ENCODE measurements at regions not wholly inside any gene's neighbourhood (a gene's known extent, or its start where the extent isn't known, plus 50 kb on each side); places are given as distances from the start of the nearest gene placed in this dataset.

DNA sequence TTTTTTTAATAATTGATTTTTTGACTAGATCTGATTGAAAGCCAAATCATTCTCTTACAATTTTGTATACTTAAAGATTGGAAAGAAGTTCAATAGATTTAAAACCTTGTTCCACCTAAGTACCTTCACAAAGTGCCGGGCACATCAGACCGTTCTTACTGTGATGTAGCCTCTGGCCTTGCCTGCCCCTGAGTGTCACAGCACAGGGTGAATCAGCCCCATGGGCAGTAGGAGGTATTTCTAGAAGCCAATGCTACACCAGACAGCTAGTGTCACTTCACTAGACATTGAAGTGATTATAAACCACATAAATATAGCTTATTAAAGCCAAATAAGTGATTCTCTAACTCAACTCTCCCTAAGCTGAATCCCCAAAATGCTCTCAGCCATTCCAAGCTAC, 131.3 kb downstream of the LACC1 start:
- no peak overlapping the region for H3K27ac ChIP-seq
- no peak overlapping the region for H3K4me3 ChIP-seq
- peaks cover 0 to 8% (median 0%) of the 10 kb centered on the region in 3 donors for H3K9me3 ChIP-seq
- no peak for DNase-seq
- no peaks in the 10 kb centered on the region for H3K27me3 ChIP-seq
- no peaks in the 10 kb centered on the region for H3K36me3 ChIP-seq
- intact Hi-C loops (cut with DNase I; ENCODE audit: low total_unique reads): no loop called here
- TF ChIP-seq, protein P1, sequence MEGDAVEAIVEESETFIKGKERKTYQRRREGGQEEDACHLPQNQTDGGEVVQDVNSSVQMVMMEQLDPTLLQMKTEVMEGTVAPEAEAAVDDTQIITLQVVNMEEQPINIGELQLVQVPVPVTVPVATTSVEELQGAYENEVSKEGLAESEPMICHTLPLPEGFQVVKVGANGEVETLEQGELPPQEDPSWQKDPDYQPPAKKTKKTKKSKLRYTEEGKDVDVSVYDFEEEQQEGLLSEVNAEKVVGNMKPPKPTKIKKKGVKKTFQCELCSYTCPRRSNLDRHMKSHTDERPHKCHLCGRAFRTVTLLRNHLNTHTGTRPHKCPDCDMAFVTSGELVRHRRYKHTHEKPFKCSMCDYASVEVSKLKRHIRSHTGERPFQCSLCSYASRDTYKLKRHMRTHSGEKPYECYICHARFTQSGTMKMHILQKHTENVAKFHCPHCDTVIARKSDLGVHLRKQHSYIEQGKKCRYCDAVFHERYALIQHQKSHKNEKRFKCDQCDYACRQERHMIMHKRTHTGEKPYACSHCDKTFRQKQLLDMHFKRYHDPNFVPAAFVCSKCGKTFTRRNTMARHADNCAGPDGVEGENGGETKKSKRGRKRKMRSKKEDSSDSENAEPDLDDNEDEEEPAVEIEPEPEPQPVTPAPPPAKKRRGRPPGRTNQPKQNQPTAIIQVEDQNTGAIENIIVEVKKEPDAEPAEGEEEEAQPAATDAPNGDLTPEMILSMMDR (IDR thresholded peaks at IDR 0.05): no peak
- peaks cover 0 to 14% (median 10%) of the 10 kb centered on the region in 4 donors for H3K4me1 ChIP-seq

GRCh38 chr13:44012910-44013757, 133.4 kb downstream of the LACC1 start:
- H3K36me3 ChIP-seq: no peaks in the 10 kb centered on the region
- intact Hi-C loops (cut with DNase I; ENCODE audit: low total_unique reads): no loop called here
- H3K27ac ChIP-seq: peak overlapping the region in 1 of 2 donors; percentile 17
- no peaks in the 10 kb centered on the region for H3K27me3 ChIP-seq
- no peak overlapping the region for H3K4me3 ChIP-seq
- H3K9me3 ChIP-seq: no peaks in the 10 kb centered on the region
- TF ChIP-seq, protein P1 (IDR thresholded peaks at IDR 0.05): no peak
- H3K4me1 ChIP-seq: peaks cover 0 to 14% (median 10%) of the 10 kb centered on the region in 4 donors
- no peak for DNase-seq

DNA sequence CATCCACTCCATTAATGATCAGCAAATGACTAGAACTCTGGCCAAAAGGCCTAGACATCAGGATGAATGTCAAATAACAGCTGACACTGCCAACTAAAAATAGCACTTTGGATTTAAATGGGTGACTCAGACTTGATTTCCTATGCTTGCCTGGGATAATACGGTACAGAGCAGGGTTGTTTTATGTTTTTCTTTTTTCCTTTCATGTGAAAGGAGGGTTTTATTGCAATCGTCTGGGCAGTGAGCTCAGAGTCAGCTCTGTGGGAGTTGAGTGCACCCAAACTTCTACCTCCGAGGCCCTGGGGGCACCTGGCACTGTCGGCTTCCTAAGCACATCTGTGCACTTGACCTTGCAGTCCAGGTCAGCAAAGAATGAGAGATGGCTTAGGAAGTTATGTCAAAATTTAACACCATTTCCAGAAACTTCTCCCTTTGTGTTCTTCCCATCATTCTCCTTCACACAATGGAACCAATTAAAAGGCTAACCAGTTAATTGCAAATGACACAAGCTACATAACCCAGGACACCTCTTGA, 134.1 kb downstream of the LACC1 start:
- Histone ChIP-seq H3K27me3 (no peaks in the 10 kb centered on the region), H3K4me1 (peaks cover 0 to 14% (median 10%) of the 10 kb centered on the region in 4 donors), H3K9me3 (no peaks in the 10 kb centered on the region), H3K36me3 (no peaks in the 10 kb centered on the region), H3K4me3 (no peak overlapping the region), H3K27ac (peak overlapping the region; percentile 17 to 31)
- TF ChIP-seq, protein P1 (IDR thresholded peaks at IDR 0.05): no peak
- DNase-seq: no peak
- intact Hi-C loops (cut with DNase I; ENCODE audit: low total_unique reads): no loop called here

GRCh38 chr13:44014501-44014900, 134.8 kb downstream of the LACC1 start:
- no peaks in the 10 kb centered on the region for H3K9me3 ChIP-seq
- no peak for DNase-seq
- H3K36me3 ChIP-seq: no peaks in the 10 kb centered on the region
- no peak overlapping the region for H3K27ac ChIP-seq
- no peaks in the 10 kb centered on the region for H3K27me3 ChIP-seq
- TF ChIP-seq, protein P1 (IDR thresholded peaks at IDR 0.05): no peak
- intact Hi-C loops (cut with DNase I; ENCODE audit: low total_unique reads): no loop called here
- H3K4me3 ChIP-seq: no peak overlapping the region
- H3K4me1 ChIP-seq: peaks cover 0 to 14% (median 10%) of the 10 kb centered on the region in 4 donors

- TF ChIP-seq, protein P1 (IDR thresholded peaks at IDR 0.05): no peak
- H3K27me3 ChIP-seq: no peaks in the 10 kb centered on the region
- peaks cover 0 to 14% (median 10%) of the 10 kb centered on the region in 4 donors for H3K4me1 ChIP-seq
- no peaks in the 10 kb centered on the region for H3K9me3 ChIP-seq
- H3K27ac ChIP-seq: no peak overlapping the region
- no peaks in the 10 kb centered on the region for H3K36me3 ChIP-seq
- no peak for DNase-seq
- intact Hi-C loops (cut with DNase I; ENCODE audit: low total_unique reads): no loop called here
- no peak overlapping the region for H3K4me3 ChIP-seq
Observed at GRCh38 chr13:44015118-44015517, 135.4 kb downstream of the LACC1 start.

All from tibial artery (tissue), 4 donors.